DMS79 treated with DMSO at 0.1 percent for 48 hours (cell line): ENCODE measurements at regions not wholly inside any gene's neighbourhood (a gene's known extent, or its start where the extent isn't known, plus 50 kb on each side); places are given as distances from the start of the nearest gene placed in this dataset.
A peak's percentile ranks its signal among the peaks of the same experiment; 100 is the strongest.
"Not testable (repeated sequence)": the region's sequence is repeated elsewhere in the genome, so short reads cannot be mapped to it uniquely, and the experiment has no call there.

Source experiments
- DNase-seq: peaks from one replicate; lab custom pipeline; 2025; lab: John Stamatoyannopoulos, UW

GRCh38 chr5:88666761-88667495 lies 216.1 kb downstream of the MEF2C start:
- no peak for DNase-seq

- DNase-seq: no peak
Measured at GRCh38 chr5:88665750-88666215, 217.2 kb downstream of the MEF2C start.

DNA sequence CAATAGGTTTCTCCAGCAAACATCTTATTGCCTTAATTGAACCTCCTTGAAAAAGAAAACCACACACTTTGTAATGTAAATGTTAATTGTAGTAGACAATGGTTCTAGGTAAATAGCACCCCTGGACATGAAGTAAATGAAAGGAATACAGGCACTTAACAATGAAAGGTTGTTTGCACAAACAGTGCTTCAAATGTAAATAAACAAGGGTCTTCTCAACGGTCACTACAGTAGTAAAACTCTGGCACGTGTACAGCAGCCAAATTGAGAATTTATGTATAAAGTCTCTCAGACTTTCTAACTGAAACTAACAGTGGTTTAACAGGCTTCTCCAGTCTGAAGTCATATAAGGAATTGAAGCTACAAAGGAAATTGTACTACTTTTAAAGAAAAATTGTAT lies 218.3 kb downstream of the MEF2C start:
- peak; percentile 20 for DNase-seq

GRCh38 chr5:88663793-88664216 lies 219.2 kb downstream of the MEF2C start:
- no peak for DNase-seq

DNA sequence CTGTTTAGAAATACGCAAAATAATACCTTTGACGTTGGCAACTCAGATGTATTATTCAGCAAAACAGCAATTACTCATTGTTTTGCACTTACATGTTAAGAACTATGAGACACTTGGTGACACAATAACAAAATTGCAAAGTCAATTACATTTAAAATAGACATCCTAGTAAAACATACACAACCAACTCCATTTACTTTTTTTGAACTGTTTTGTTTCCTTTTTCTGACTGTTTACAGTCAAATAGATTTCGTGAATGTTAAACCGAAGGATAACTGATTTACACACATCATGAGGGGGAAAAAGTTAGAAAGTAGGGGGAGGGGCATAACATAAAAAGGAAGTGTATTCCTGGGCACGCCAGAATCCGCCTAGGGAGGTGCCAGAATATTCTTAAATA lies 220.1 kb downstream of the MEF2C start:
- DNase-seq: no peak

DNA sequence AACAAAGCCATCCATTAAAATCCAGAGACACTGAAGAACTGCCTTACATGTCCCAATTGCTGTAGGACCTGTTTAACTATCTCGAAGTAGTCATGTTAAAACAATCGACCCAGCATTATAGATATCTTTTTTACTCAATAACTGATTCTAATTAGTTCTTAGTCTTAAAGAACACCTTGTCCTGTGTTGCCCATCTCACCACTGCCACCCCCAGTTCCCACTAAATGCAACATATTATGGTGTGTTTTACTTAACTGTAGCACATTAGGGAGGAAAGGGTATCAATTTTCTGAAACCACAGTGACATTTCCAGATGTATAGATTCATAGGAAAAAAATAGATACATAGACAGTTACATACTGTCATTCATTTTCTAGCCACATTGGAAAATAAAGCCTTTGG lies 221.2 kb downstream of the MEF2C start:
- DNase-seq: no peak

DNA sequence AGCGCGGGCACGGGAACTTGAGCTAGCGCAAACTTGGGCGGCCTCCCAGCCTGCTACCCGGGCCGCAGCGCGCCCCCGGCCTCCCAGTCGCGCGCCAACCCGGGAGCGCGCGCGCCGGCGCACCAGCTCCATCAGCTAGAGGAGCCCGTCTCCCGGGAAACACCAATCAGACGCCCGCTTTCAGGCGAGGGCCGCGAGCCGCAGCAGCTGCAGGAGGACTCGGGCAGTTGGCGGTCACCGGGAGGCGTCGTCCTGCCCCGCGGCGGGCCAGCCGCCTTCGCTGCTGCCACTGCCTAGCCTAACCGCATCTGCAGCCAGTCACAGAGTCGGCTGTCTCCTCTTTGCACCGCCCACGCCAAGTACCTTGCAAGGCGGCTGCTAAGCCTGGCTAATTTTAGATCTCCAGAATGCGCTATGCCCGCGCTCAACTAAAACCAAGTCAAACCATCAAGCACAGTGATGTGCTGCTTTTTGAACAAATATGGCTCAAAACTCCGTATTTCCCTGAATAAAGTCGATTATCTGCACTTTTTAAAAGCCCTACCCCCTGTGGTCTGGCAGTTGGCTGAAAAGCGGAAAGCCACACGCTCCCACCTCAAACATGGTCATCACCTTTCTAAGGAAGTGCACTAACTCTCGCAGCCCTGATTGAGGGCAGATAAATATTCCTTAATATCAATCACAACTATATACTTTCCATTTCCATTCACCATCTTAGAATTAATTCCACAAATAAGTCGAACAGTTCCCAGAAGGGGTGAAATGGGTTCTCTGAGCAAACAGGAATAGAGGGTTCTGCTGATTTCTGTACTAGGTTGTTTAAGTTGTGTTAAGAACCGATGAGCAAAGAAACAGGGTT lies 221.8 kb downstream of the MEF2C start:
- DNase-seq: peak; percentile 80

DNA sequence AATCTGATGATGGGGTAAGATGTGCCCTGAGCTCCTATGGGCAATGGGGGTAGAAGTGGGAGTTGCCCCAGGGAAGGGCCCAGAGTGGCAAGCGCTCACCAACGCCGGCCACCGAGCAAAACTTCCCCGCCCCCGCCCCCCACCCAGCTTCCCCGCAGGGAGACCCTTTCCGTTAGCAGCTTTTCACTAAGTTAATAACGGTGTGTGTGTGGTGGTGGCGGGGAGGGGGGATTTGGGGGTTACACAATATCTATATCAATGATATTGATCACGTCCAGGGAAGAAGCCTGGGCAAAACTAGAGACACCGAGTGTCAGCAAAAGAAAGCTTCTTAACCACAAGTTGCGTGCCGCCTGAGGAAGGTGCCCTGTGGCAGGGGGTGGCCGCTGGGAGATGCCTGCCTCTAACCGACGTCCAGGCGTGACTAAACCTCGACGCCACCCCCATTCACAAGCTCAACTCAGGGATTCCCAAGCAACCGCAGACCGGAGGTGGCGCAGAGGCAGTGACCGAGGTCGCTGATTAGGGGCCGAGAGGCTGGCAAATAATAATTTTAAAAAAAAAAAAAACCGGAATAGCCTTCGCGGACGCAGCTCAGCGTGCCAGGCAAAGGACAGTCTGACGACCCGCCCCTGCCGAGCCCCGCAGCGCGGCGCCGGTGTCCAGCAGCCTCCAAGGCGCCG lies 222.6 kb downstream of the MEF2C start:
- peak; percentile 35 for DNase-seq

GRCh38 chr5:88659529-88660263 lies 223.3 kb downstream of the MEF2C start:
- no peak for DNase-seq

DNA sequence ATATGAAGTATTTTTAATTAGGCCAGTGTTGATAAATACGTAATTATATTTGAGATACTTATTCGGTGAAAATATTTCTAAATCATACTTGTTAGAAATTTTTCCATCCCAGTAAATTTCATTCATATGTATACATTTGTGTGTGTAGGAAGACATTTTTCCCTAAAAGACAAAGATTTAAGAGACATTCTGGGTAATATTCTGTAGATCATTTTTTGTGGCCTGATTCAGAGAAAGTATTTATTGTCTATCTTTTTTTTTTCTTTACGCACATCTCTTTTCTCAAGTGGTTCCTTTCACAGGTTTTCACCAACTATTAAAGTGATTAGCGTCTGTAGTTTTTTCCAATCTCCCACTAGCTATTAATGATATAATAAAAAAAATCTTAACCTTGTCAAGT lies 224.1 kb downstream of the MEF2C start:
- DNase-seq: no peak

DNA sequence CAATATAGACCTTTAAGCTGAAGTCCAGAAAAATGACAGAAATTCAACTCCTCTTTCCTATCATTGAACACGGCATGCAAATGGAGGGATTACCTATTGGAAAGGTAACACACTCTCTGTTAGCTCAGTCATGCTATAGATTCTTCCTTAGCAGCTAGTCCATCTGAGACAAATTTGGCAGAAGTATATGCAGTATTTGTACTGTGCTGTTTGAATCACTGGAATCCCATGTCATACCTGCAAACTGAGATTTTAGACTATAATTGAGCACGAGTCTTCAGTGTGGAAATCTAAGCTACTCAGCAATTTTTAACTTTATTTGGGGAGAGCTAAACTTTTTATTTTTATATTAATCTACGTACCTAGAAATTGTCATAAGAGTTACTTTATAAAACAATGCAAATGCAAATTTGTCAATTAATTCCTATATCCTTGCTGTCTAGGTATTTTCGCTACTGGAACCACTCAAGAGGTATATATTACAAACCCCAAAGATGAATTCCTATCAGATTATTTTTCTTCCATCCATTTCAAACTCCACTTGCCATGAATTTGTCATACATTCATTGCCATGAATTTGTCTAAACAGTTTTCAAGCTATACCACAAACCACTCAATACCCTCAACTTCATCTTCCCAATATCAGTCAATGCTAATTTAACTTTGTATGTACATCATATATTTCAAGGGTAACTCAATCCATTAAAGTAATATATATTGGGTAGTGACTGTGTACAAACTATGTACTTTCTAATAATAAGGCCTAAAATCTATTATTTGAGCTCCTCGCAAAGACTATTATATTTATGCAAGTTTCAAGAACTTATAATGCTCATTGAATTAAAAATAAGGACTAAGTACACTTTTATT lies 224.8 kb downstream of the MEF2C start:
- DNase-seq: no peak

GRCh38 chr5:88657136-88657535 lies 225.8 kb downstream of the MEF2C start:
- DNase-seq: no peak

DNA sequence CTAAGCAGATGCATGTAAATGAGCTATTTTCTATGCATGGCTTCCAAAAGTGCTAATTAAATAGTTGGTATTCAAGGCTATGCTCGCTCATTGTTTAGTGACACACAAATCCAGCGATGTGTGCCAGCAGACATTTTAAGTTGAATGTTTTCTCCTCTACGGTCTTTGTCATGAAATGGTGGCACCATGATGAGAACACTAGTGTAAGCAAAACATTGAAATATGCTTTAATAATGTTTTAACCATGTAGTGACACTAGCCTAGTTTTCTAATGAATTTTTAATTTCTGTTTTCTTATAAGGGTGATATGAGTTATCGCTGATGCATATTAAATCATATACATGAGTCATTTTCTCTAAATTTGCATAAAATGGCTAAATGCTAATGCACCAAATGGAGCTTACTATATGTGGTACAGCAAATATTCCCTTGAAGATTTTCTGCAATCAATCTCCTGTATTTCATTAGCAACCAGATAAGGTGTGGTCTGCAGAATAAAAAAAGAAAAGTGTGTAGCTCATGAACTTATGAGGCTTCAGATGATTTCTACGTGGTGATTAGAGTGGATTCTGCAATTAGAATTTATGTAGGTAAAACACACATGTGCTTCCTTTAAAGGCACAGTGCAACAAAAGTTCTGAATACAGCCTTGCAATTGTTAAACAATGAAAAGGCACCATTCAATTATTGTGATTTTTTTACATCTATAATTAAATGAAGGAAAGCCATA lies 226.6 kb downstream of the MEF2C start:
- no peak for DNase-seq

DNA sequence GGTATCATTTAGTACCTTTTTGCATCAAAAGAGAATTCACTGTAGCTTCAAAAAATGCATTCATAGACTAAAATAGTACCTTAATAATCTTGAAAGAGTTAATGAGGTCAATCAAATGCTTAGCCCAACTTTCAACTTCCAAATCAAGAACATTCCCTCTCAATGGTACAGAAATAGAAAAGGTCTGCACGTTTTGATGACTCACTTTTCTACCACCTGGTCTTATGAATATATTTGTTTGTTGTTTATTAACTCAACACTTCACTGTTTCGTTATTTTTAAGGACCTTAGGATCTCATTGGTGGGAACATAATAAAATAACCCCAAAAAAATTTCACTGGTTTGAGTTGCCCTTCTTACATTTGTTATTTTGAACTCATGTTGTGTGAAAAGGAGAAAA lies 229.5 kb downstream of the MEF2C start:
- DNase-seq: no peak

DNA sequence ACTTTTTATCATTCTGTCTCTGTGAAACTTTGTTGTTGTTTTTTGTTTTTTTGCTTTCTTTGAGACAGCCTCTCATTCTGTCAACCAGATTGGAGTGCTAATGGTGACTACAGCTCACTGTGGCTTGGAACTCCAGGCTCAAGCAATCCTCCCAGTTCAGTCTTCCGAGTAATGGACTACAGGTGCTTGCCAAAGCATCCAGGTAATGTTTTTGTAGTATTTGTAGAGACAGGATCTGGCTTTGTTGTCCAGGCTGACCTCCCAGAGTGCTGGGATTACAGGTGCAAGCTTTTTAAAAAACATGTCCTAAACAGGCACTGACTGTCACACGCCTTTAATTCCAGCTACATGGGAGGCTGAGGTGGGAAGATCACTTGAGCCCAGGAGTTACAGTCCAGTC lies 235.1 kb downstream of the MEF2C start:
- no peak for DNase-seq

- DNase-seq: no peak
Measured at GRCh38 chr5:88646866-88647265, 236.1 kb downstream of the MEF2C start.

GRCh38 chr5:88644676-88645075 lies 238.3 kb downstream of the MEF2C start:
- DNase-seq: no peak

- no peak for DNase-seq
Measured at GRCh38 chr5:88643315-88643714, 239.7 kb downstream of the MEF2C start.

DNA sequence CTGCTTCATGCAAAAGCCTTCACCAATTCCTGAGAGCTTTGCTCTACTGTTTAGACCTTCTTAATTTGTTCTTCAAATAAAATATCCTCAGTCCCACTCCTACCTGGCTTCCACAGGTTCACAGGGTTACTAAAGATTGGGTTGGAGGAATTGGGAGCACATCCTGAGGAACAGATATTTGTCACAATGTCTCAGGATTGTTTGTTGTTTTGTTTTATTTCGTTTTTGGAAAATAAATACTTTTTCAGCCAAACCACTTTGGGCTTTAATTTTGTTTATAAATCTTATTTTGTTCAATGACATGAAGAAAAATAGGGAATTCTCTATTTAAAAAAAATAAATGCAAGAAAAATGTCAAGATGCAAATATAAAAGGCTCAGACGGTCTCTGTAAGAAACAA lies 249.0 kb downstream of the MEF2C start:
- no peak for DNase-seq

DNA sequence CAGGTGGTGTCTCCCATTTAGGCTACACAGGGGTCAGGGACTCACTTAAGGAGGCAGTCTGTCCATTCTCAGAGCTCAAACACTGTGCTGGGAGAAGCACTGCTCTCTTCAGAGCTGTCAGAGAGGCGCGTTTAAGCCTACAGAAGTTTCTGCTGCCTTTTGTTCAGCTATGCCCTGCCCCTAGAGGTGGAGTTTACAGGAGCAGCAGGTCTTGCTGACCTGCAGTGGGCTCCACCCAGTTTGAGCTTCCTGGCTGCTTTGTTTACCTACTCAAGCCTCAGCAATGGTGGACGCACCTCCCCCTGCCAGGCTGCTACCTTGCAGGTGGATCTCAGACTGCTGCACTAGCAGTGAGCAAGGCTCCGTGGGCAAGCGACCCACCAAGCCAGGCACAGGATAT lies 260.1 kb downstream of the MEF2C start:
- not testable (repeated sequence) for DNase-seq
